Hindlimb muscle (tissue), 1 donor: ENCODE measurements at regions not wholly inside any gene's neighbourhood (a gene's known extent, or its start where the extent isn't known, plus 50 kb on each side); places are given as distances from the start of the nearest gene placed in this dataset.

ENCODE experiments used
- DNase-seq: peaks from one replicate; pipeline ENCODE4 v3.0.0-alpha.2; 2013

DNA sequence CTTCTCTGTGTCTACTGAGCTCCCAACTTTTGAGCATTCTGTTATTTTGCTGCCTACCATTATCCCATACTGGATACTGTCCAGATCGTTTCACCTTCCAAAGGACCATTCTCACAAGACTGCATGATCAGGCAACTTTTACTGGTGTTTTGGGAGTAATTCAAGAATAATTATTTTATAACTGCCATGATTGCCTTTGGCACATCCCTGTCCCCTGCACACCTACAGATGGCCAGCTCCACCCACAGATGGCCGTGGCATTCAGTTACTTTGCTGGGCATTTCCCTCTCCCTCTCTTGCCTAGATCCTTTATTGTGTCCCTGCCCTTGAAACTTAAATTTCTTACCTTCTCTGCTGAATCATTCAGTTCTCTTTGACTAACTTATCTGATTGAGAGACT is 263.9 kb downstream of the DIPK2A start:
- no peak for DNase-seq

DNA sequence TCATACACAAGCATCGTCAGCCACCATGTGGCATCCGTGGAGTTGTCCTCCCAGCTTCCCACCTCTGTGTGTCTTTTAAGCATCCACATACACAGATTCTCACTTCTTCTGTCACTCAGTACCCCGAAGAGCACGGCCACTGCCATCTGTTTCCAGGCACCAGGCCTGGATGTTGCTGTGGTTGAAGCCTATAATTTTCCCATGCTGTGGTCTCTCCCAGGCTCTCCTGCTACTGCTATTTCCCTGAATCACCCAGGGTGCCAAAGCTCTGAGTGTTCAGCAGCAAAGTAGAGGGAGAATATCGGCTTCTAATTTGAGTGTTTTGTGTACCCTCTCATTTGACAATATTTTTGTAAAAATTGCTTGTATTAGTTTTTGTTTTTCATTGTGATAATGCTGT is 265.7 kb downstream of the DIPK2A start:
- DNase-seq: no peak

DNA sequence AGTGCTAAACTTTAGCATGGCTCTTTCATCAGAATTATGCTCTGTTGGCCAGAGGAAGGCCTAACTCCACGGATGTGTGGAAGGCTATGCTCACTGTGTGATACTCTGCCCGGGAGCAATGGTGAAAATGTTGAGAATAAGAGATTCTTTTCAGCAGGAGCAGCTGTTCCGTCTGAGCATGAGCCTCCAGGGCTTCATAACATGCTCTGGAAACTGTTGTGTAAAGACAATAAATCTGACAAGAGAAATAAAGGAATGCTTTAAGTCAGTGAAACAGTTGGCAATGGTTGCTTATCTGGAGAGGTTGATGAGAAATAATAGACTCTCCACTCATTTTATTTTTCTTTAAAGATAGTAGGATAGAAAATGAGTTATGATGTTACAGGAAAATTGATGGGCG is 269.8 kb downstream of the DIPK2A start:
- peak; percentile 62 for DNase-seq

DNA sequence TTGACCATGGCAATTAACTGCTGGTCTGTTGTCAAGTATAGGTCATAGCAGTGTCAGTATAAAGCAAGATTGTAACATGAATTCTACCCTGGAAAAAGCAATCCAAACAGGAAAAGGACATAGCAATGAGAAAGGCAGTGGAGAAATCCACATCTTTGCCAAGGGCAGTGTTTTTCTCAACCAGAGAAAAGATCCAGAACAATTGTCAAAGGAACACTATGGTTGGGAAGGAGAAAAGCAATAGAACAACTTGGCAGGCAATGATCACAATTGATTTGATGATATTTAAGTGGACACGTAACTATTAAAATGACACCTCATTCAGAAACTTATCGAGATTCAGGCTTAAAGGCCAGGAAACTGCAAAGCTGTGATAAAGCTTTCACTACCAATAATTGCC is 271.1 kb downstream of the DIPK2A start:
- DNase-seq: no peak

DNA sequence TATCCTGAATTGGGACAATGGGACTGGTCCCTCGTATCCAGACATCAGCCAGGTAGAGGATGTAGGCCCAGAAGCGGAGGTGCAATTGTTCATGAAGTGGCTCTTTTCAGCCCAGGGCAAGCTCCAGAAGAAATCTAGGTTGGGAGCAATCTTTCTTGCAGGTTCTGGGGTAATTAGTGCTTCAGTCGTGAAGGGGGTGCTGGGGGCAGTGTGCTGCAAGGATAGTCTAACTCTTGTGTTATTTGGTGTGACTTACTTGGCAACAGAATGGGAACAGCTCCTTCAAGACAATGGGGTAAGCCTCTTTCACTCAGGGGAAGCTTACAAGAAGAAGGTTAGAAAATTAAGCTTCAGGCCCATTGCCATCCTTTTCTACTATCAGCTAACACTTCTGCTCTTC is 273.0 kb downstream of the DIPK2A start:
- no peak for DNase-seq

DNA sequence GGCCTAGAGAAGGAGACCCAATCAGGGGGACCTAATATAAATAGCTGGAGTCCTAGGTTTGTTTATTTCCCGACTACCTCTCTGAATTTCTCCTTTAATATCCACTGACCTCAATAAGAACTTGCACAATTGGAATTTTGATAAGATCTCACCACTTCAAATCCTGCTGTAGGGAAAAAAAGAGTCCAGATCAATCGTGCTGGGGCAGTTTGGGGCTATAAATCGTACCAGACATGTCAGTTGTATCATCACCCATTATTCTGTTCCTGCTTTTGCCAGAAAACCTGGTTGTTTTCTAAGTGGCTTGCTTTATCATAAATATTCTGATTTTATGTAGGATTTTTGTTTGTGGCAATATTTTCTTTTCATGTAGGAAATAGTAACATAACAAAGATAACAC is 281.3 kb downstream of the DIPK2A start:
- DNase-seq: no peak

DNA sequence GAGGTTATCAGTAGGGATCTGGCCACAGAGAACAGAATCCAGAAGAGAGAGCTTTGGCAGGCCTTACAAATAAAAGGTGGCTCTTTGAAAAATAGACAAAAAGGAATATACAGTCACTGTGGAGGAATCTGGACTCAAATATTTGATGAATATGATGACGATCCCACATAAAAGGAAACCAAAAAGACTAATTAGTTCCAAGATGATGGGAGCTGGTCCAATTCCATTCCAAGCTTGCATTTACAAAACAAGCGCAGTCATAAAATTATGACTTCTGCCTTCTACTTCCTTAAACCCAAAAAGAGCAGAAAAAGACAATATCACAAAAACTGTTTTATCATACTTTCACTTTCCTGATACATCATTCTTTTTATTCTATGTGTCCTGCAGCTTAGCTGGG is 285.8 kb downstream of the DIPK2A start:
- DNase-seq: no peak

DNA sequence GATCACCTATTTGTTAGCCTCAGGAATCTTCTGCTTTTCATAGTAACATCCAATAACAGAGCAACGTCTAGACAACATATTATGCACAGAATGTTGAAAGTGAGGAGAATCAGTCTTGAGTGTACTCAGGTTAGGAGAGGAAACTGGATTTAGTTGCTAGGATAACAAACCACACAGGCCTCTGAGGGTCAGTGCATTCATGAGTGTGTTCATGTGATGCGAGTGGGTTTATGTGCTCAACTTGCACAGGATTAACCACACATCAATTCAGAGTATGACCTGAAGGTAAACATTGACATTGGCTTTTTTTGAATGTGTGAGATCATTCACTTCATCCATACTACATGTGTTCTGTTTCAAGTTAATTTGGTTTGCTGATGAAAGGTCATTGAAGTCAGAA is 287.6 kb downstream of the DIPK2A start:
- DNase-seq: no peak

DNA sequence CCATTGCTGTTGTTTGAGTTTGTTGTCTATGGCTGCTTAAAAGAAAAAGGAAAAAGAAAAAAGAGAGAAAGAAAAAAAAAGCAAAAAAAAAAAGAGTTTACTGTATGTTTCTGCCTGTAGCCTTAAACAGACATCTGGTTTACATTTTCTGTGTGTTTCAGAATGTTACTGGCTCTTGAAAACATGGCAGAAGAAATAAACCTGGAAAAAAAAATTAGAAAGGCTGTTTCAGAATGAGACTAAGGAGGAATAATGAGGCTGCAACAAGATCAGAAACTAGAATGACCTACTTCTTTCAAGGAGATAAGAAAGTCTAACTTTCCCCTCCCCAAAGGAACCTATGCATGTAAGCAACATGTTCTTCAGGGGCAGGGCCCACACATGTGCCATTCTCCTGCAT is 292.1 kb downstream of the DIPK2A start:
- peak; percentile 15 for DNase-seq

DNA sequence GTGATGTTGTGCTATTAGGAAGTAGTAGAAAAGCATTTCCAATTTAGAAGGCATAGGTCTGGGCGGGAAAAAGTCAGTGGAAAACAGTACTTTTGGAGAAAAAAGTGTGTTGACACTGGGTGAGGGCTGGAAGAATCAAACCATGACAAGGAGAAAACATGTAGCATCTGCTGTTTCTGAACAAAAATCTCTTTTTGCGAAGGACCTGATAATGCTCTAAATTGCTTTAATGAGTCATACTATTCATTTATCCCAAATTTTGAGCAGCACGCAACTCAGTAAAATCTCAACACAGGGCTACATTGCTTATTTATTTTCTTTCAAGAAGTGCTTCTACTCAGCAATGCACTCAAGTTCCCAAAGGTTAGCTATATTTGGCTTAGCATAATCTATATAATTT is 292.7 kb downstream of the DIPK2A start:
- no peak for DNase-seq

DNA sequence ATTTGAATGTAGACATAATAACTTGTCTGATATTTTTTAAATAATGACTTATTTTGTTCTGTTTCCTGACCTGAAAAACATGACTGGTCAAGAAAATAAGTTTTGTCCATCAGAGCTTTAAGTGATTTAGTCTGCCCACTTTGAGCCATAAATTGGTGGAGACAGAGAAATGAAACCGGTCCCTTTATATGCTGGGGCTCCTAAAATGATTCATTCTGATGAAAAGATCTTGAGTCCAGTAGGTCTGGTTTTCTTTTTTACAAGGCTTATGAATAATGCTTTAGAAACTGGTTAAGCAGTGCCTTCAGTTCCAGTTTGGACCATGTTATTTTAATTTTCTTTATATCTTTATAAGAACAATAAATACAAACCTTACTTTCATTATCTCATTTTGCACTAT is 293.2 kb downstream of the DIPK2A start:
- DNase-seq: no peak

DNA sequence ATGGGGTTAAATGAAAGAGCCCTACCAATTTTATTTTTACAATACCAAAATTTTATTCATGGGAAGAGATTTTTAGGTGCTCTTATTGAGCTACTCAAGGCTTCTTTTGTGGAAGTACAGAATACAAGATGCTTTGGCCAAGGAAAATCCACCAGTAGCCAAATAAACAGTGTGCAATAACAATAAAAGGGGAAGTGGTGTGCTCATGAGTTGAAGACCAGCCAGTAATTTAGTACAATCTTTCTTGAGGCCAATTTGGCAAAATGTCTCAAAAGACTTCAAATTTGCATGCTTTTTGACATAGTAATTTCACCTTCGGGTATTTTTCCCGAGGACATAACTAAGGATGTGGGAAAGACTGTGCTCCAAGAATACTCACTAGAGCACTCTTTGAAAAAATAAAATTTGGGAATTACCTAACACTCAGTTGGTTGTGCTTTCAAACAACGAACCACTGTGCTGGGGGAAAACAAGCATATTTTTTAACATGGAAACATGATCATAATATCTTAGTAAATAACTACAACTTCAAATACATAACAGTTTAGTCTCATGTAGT is 294.0 kb downstream of the DIPK2A start:
- DNase-seq: peak; percentile 62

DNA sequence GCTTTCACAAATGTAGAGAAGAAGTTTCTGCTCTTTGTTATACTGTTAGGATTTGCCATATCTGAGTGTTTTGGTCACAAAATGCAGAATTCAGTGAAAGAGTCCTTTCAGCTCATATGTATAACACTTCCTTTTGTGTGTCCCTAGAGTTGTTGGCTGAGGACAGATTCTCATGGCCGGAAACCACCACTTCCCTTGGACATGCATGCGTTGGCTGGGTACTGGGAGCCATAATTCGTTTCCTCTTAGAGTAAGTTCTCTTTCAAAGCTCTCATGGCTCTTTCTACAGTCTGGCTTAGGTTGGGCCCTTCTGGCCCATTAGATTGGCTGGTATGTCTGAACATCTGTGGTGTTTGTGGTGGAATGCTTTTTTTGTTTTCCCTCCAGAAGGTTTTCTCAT is 298.5 kb downstream of the DIPK2A start:
- DNase-seq: no peak

DNA sequence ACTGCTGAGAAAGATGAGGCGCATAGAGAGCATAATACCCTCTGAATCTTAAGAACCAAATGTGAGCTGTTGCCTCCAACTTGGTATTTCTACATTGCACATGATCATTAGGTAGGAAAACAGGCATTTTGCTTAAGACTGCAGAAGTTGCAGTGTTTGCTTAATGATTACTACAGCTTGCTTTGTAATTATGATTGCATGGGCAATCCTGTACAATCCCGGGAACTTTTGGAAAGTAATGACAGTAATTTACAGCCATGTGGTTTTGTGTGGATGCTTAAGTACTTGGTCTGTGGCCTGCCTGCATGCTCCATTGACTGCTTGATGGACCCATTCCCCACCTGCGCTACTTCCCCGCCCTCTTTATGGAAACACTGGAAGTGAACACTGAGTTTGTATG is 301.1 kb downstream of the DIPK2A start:
- no peak for DNase-seq

DNA sequence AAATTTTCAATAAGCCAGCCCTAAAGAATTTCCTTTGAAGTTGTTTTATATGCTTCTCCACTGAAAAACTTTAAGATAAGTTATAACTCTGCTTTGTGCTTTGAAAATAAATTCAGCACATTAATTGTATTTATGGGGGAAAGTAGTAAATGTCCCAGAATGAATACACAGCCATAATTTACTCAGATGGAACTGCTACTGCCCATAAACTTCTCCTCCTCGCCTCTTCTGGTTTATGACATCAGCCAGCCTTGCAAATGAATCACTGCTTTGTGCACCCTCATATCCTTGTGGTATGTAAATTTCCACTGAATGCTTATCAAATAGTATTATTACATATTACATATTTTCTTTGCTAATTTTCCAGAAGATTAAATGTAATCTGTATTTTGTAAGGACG is 302.0 kb downstream of the DIPK2A start:
- DNase-seq: no peak

DNA sequence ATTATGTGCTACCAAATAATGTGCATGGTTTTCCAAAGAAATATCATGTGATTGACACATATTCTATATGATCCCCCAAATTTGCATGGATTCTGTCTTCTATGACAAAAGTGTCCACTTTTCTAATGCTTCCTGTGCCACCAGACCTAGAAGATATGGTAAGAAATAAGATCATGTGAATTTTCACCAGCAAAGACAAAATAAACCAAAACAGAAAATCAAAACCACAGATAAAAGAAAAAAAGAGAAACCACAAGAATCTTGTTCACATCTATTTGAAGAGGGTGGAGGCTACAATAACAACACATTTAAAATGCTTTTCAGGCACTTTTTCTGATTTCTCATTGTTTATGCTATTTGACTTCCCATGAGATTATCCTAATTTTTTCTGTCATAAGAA is 303.4 kb downstream of the DIPK2A start:
- no peak for DNase-seq

DNA sequence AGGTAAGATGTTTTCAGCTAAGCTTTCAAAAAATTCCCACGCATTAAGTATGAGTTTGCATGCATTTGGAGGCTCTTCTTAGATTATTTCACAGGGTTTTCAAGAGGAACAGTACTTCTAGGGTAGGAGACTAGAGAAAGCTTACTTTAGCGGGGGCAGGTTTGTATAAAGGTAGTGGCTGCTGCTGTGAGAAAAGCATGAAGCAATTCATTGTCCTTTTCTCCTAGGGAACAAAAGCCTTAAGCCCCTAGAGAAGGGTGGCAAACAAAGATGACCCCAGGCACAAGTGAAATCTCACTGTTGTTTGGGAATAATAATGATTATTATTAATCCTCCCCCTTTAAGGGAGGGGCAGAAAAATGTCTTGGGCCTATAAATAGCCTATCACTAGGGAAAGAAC is 310.7 kb downstream of the DIPK2A start:
- no peak for DNase-seq

DNA sequence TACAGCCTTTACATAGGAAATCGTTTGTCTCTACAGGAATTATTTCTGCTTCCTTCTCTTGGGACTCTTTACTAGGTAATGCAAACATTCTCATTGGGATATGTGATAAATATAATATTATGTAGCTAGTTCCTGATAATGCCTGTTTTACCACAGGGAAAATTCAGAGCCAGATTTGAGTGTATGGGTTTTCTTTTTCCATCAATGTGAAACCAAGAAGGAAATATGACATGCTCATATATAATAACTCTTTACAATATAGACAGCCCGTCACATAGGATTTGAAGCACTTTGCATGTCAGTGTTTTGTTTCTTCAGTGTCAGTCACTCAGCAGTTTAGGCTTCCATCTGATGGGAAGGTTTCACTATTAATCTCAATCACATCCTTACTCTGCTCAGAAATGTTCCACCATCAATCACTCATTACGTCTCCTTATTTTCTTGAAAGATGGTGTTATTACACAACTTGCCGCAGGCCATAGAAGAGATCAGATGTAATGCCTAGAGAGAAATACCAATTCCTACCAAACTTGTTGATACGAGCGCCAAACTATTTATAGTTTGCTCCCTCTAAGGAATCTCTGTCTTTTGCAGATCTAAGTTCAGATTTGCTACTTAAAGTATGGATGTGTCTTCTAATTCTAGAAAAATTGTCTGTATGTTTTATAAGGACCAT is 314.8 kb downstream of the DIPK2A start:
- no peak for DNase-seq

DNA sequence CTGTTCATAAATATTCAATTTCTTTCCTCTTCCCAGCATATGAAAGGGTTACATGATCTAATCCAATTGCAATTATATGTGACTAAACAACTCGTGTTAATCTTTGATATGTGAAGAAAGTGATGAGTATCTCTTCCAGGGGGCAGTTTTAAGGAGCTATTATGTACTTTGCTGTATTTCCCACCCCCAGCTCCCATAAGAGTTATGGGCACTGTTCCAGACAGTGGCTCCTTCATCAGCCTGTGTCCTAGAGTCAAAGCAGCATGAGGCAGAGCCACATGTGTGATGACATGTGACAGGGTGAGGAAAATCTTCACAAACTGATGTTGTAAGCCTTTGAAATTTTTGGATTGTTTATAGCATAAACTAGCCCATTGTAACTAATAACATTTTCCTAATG is 315.4 kb downstream of the DIPK2A start:
- no peak for DNase-seq

DNA sequence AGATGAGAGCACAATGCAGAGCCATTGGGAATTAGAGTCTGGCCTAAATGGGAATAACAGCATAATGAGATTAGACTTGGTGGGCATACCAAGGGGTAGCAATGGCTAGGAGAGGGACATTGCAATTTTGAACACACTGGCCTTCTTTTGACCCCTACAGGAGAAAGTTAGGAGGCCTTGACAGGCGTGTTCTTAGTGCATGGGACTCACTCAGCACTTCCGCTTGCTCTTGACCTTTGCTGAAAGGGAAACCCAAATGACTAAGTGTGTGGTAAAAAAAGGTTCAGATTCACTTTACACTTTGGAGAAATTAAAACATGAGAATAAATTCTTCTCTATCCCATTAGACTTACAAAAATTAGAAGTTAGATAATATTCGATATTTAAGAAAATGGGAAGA is 317.4 kb downstream of the DIPK2A start:
- no peak for DNase-seq

DNA sequence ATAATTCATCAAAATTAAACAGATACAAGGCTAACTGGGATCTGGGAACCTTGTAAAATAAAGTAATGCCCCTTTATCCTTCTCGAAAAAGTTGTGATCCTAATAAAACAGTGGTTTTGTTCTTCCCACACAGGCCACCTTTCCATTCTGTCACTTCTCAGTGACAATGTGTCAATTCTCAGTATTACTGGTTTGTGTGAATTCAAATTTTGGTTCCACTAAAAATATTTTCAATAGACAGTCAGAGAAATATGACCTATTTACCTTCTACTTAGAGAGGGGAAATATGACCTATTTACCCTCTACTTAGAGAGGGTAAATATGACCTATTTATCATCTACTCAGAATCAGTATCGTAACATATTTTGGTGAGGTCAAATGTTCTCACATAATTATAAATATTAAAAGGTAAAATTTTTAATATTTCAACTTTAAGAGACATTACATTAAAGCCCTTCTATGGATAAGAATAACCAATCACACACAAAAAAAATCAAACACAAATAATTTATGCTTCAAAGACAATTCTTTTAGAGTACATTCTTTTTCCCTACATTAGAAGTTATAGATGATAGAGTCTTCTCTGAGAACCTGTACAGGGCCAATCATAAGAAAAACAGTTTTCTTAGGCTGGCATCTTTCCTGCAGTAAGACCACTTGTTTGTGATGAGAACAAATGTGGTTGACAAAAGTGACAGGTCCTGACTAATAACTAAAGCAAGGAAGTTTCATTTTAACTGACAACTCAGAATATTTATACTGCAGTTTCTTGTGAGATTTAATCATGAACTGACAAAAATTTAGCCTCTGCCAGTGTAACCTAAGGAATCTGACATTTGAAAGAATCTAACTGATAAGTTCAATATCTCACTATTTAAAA is 323.3 kb downstream of the DIPK2A start:
- DNase-seq: no peak

DNA sequence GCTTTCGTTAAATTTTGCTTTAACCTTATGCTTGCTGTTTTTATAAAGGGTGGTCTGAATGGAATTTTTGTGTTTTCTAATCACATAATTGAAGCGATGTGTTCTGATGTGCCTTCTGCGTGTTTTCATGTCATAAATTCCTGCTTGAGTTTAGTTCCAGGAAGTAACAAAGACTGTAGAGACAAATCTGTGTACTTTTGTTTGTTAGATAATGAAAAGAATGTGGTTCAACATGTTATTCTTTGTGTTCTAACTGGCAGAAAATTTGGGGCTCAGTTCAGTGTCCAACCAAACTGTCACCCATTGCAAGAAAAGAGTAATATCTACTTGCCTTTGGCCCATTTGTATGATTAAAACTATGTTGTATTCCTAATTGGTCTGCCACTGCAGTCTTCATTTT is 324.0 kb downstream of the DIPK2A start:
- DNase-seq: no peak

DNA sequence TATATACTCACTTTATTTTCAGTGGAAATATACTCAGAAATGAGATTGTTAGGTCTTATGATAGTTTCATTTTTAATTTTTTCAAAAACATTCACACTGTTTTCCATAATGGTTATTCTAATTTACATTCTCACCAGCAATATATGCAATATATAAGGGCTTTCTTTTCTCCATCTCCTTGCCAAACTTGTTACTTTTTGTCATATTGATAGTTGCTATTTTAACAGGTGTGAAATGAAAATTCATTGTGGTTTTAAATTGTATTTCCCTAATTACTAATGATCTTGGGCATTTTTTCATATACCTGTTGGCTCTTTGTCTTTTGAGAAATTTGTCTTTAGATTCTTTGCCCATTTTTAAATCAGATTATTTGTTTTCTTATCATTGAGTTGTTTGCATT is 325.2 kb downstream of the DIPK2A start:
- DNase-seq: no peak

DNA sequence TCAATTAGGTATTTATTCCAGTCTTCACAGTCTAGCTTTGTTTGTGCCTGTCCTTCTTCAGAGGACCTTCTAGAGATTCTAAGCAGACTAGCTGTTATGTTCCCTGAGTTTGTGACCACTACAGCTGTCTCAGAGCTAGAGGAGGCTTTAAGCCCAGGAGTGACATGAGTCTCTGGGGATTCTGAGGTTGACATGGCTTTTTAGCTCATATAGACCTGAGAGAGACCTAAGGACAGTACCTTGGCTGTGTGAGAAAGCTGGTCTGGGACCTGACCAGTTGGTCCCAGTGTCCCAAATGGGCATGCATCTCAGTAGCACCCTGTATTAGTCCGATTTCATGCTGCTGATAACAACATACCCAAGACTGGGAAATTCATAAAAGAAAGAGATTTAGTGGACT is 330.2 kb downstream of the DIPK2A start:
- no peak for DNase-seq
